Limb (tissue), 2 donors: ENCODE measurements at regions not wholly inside any gene's neighbourhood (a gene's known extent, or its start where the extent isn't known, plus 50 kb on each side); places are given as distances from the start of the nearest gene placed in this dataset.

Source experiments
- DNase-seq, 2 donors: peaks; one replicate each; pipeline ENCODE4 v3.0.0-alpha.2; 2016; ENCODE audit errors: extremely low spot score in 2 of 2

DNA sequence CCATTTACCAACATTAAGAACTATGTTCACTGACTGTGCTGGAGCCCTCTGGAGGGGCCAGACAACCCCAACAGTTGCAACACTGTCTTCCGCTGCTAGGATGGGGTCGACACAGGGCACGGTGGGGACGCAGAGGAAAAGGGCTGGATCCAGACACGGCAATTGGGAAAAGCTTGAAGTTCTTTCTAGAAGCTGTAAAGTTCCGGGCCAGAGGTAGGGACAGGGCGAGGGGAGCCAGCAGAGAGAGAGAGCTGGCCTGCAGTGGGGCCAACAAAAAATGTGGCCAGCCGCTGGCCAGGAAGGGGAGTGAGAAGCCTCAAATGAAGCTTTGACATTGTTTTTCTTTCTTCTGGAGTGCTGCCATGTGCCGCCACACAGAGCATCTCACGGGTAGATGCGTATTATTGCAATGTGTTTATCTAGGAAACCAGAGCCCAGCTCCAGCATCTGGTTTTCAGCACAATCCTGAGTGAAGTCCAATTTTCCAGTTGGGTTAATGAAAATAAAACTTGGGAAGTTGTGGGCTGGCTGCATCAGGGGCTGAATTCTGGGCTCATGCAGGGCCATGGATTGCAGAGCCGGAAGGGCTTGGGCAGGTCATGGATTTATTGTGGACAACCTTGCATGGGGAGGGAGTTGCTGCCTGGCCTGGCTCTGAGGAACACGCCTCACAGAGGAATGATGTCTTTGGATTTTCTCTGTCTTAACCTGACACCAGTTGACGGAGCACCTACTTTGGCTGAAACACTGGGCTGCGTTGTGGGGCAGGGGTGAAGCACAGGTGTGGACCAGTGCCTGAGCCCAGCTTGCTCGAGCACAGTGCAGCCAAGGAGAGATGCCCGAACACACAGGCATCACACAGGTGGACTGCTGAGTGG lies 67.6 kb upstream of the AMPD3 start:
- DNase-seq: peak; percentile 60 to 82

DNA sequence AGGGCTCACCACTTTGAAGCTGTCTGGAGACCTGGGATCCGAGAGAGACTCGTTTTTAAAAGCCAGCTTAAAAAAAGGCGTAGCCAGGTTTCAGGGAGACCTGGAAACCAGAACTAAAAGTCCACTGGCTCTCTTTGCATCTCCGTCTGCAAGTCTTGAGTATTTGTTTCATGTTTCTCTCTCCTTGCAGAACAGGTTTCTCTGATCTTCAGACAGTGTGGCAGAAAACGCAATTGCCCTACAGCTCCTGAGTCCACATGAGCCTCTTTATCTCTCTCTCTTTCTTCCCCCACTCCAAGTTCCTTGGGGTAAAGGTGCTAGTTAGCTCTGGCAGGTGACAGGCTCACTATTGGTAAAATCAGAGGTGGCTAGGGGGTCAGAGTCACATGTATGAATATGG lies 67.0 kb upstream of the AMPD3 start:
- DNase-seq: no peak

- no peak for DNase-seq
Observed at GRCh38 chr11:10388574-10388973, 66.5 kb upstream of the AMPD3 start.

- DNase-seq: no peak
Observed at GRCh38 chr11:10390375-10390774, 64.7 kb upstream of the AMPD3 start.

DNA sequence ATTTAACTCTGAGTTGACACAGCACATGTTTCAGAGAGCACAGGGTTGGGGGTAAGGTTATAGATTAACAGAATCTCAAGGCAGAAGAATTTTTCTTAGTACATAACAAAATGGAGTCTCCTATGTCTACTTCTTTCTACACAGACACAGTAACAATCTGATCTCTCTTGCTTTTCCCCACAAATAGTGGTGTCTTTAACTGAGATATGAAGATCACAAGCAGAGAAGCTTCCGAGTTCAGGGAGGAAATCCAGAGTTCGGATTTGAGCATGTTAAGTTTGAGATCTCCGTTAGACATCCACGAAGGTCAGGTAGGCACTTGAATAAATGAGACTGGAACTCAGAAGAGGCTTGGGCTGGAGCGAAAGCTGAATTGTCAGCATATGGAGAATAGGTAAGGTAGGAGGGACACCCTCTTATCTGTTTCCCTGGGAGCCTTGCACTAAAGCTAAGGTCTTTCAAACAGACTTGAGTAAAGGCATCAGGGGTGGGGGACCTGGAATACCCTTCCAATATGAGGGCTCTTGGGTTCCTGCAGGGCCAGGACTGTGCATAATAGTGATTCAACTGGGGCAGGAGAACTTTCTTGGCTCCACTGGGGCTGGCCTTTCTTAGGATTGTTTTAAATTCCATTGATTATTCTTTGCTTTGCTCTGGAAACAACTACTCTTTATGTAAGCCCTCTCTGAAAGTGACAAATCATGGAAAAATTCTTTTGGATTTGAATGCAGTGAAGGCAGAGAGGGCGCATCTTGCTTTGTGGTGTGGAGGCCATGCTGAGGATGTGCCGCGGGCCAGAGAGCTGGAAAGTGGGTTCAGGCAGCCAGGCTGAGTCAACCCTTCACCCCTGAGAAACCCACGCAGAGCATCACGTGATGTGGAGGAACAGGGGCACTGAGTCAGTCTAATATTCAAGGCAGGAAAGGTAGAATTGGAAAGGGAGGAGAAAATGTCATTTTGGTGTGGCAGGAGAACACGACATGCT lies 62.7 kb upstream of the AMPD3 start:
- DNase-seq: no peak

- DNase-seq: no peak
Observed at GRCh38 chr11:10394229-10395101, 60.6 kb upstream of the AMPD3 start.

DNA sequence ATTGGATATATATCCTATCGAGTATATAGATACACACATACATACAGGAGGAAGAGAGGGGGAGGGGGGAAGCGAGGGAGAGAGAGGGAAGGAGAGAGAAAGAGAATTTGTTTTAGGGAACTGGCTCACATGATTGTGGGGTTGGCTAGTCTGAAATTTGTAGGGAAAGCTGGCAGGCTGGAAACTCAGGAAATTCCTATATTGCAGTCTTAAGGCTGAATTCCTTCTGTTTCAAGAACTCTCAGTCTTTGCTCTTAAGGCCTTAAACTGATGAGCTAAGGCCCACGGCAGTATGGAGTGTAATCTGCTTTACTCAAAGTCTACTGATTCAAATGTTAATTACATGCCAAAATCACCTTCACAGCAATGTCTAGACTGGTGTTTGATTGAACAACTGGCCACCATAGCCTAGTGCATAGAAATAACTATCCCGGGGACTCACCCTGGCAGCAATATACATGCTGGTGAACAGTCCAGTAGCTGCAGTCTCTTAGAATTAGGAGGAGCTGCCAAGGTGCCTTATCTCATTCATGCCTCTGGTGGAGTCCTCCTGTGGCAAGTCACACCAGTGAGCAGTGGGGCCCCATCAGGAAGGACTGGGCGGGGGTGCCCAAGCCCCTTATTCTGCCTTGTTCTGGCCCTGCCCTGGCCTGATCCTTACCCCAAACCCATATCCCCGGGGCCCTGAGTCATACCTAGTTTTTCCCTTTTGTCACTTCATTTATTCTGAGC lies 59.7 kb upstream of the AMPD3 start:
- DNase-seq: no peak

DNA sequence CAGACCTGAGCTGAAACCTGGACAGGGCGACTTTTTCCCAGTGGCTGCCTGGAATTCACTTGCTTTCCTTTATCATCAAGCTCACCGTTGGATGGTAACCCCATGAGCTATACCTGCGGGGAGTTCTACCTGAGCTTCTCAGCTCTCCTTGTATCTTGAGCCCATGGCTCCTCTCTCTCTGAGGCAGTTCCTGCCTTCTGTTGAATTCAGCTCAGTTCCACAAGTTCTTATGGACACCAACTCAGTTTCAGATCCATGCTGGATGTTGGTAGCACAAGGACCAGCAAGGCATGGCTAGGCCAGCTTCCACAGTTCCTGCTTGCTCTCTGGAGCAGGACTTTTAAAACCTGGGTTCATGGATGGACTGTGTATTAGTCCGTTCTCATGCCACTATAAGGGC lies 58.3 kb upstream of the AMPD3 start:
- DNase-seq: no peak

GRCh38 chr11:10397226-10397987 lies 57.7 kb upstream of the AMPD3 start:
- DNase-seq: no peak

DNA sequence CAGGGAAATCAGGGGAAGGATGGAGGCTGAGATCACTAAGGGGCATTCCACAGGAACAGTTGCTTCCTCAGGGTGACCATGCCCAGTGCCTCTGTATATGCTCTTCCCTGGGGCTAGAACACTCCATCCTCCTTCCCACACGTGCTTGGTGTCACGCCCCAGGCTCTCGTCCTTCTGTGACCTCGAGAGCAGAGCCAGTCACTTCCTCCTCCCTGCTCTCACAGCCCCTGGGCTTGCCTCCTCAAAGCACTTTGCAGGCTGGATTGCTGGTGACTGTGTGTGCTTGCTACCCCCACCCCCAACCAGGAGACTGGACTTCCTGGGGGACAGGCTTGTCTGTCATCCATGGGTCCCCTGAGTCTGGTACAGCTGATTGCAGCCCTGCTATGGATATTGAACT lies 56.5 kb upstream of the AMPD3 start:
- DNase-seq: no peak

GRCh38 chr11:10400856-10401255 lies 54.2 kb upstream of the AMPD3 start:
- DNase-seq: no peak

- no peak for DNase-seq
Observed at GRCh38 chr11:10401256-10401655, 53.8 kb upstream of the AMPD3 start.

DNA sequence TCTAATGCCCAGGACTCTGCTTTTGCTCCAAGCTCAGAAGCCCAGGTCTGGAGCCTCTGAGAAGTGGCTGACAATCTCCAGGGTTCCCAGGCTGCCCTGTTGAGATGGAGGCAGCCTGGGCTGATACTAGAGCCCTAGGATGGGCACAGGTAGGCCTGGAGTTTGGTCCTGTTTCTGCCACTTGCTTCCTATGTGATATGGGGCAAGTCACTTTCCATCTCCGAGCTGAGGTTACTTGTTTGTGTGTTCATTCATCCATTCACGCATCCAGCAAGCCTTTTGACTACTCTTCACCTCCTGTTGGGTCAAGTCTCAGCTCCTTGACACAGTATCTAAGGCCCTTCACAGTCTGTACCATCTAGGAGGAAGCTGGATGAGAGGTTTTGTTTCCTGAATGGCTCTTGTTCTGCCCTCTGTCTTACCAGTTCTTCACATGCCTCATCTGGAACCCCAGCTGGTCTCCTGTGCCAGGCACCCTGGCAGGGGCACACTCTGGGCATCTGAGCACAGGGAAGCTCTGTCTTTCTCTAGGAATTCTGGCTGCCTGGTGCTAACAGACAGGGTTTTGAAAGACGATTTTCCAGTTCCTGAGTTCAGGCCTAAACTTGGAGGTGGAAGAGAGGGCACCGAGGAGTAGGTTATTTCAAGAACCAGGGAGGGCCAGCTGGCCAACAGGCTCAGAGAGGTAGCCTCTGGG lies 53.2 kb upstream of the AMPD3 start:
- DNase-seq: no peak
